Astrocyte (in vitro differentiated cells and primary cell): ENCODE measurements at regions not wholly inside any gene's neighbourhood (a gene's known extent, or its start where the extent isn't known, plus 50 kb on each side); places are given as distances from the start of the nearest gene placed in this dataset.

ENCODE experiments used
- CTCF ChIP-seq: IDR thresholded peaks from 2 replicates; pipeline ENCODE4 v1.5.1; 2011; ENCODE audit warnings: low read depth, mild to moderate bottlenecking, inconsistent platforms, low read length, moderate library complexity; ENCODE audit not compliant: insufficient read depth
- EZH2 ChIP-seq: IDR thresholded peaks from 2 replicates; pipeline ENCODE4 v1.6.1; 2012; ENCODE audit warnings: mild to moderate bottlenecking, low read length, inconsistent platforms; ENCODE audit not compliant: insufficient read depth

DNA sequence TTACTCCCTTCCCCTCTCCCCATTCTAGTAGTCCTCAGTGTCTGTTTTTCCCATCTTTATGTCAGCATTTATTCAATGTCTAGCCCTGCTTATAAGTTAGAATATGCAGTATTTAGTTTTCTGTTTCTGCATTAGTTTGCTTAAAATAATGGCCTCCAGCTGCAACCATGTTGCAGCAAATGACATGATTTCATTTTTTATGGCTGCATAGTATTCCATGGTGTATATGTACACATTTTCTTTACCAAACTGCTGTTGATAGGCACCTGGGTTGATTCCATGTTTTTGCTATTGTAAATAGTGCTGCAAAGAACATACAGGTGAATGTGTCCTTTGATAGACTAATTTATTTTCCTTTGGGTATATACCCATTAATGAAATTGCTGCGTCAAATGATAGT, 267.7 kb downstream of the SRGAP2C start:
- no peak for TF ChIP-seq CTCF
- no peak for TF ChIP-seq EZH2
